ENCODE measurements at regions not wholly inside any gene's neighbourhood (a gene's known extent, or its start where the extent isn't known, plus 50 kb on each side); places are given as distances from the start of the nearest gene placed in this dataset.

GRCh38 chr21:15363921-15364320 is 299.1 kb upstream of the NRIP1 start:
- Histone ChIP-seq H3K27ac (ENCODE audit: insufficient read depth in 1 of 2, low read depth in 1 of 2, low read length in 2 of 2, poor library complexity in 1 of 2, severe bottlenecking in 2 of 2) (no peak overlapping the region), H3K36me3 (ENCODE audit: control insufficient read depth in 4 of 4, insufficient read depth in 4 of 4, low read length in 3 of 4) (peaks cover 0 to 6% (median 0%) of the 10 kb centered on the region in 4 experiments), H3K4me1 (ENCODE audit: control extremely low read depth in 1 of 4, control insufficient read depth in 4 of 4, insufficient read depth in 4 of 4, low read length in 3 of 4) (no peaks in the 10 kb centered on the region), H3K27me3 (replicated peaks in 2 of 5; ENCODE audit: control insufficient read depth in 4 of 5, insufficient read depth in 5 of 5, low read length in 4 of 5) (no peaks in the 10 kb centered on the region), H3K4me3 (ENCODE audit: control insufficient read depth in 1 of 7, extremely low read depth in 1 of 7, insufficient read depth in 4 of 7, low read depth in 2 of 7, low read length in 6 of 7) (no peak overlapping the region), H3K9me3 (ENCODE audit: control extremely low read depth in 1 of 5, control insufficient read depth in 4 of 5, insufficient read depth in 2 of 5, low read depth in 1 of 5, low read length in 4 of 5) (peaks cover 4 to 28% (median 8%) of the 10 kb centered on the region in 5 experiments)
- no CpG with 5 or more reads among the region's 1 CpG for WGBS (ENCODE audit: insufficient coverage)
- ChIA-PET CTCF (no interaction called here), POLR2A (no interaction called here)
- no peak for DNase-seq

- peaks cover 0 to 17% (median 6%) of the 10 kb centered on the region in 4 experiments for H3K36me3 ChIP-seq (ENCODE audit: control insufficient read depth in 4 of 4, insufficient read depth in 4 of 4, low read length in 3 of 4)
- 98% methylated on average over 5 of the region's 5 CpGs for WGBS (ENCODE audit: insufficient coverage)
- peaks cover 4 to 28% (median 8%) of the 10 kb centered on the region in 5 experiments for H3K9me3 ChIP-seq (ENCODE audit: control extremely low read depth in 1 of 5, control insufficient read depth in 4 of 5, insufficient read depth in 2 of 5, low read depth in 1 of 5, low read length in 4 of 5)
- ChIA-PET POLR2A (no interaction called here), CTCF (no interaction called here)
- no peak overlapping the region for H3K27ac ChIP-seq (ENCODE audit: insufficient read depth in 1 of 2, low read depth in 1 of 2, low read length in 2 of 2, poor library complexity in 1 of 2, severe bottlenecking in 2 of 2)
- H3K4me1 ChIP-seq (ENCODE audit: control extremely low read depth in 1 of 4, control insufficient read depth in 4 of 4, insufficient read depth in 4 of 4, low read length in 3 of 4): no peaks in the 10 kb centered on the region
- H3K27me3 ChIP-seq (replicated peaks in 2 of 5; ENCODE audit: control insufficient read depth in 4 of 5, insufficient read depth in 5 of 5, low read length in 4 of 5): no peaks in the 10 kb centered on the region
- peak in 2 of 3 donors; percentile 18 to 47 for DNase-seq
- peak overlapping the region in 1 of 7 experiments; percentile 11 for H3K4me3 ChIP-seq (ENCODE audit: control insufficient read depth in 1 of 7, extremely low read depth in 1 of 7, insufficient read depth in 4 of 7, low read depth in 2 of 7, low read length in 6 of 7)
Measured at GRCh38 chr21:15365751-15366392, 301.1 kb upstream of the NRIP1 start.

- H3K27me3 ChIP-seq (replicated peaks in 2 of 5; ENCODE audit: control insufficient read depth in 4 of 5, insufficient read depth in 5 of 5, low read length in 4 of 5): no peaks in the 10 kb centered on the region
- CTCF ChIA-PET: no interaction called here
Measured at GRCh38 chr21:15366555-15366954, 301.8 kb upstream of the NRIP1 start.

GRCh38 chr21:15367061-15367626 is 302.3 kb upstream of the NRIP1 start:
- H3K4me1 ChIP-seq (ENCODE audit: control extremely low read depth in 1 of 4, control insufficient read depth in 4 of 4, insufficient read depth in 4 of 4, low read length in 3 of 4): peaks cover 0 to 3% (median 0%) of the 10 kb centered on the region in 4 experiments
- H3K27ac ChIP-seq (ENCODE audit: insufficient read depth in 1 of 2, low read depth in 1 of 2, low read length in 2 of 2, poor library complexity in 1 of 2, severe bottlenecking in 2 of 2): no peak overlapping the region
- CTCF ChIA-PET: no interaction called here
- H3K36me3 ChIP-seq (ENCODE audit: control insufficient read depth in 4 of 4, insufficient read depth in 4 of 4, low read length in 3 of 4): peaks cover 0 to 19% (median 6%) of the 10 kb centered on the region in 4 experiments
- H3K27me3 ChIP-seq (replicated peaks in 2 of 5; ENCODE audit: control insufficient read depth in 4 of 5, insufficient read depth in 5 of 5, low read length in 4 of 5): no peaks in the 10 kb centered on the region
- H3K4me3 ChIP-seq (ENCODE audit: control insufficient read depth in 1 of 7, extremely low read depth in 1 of 7, insufficient read depth in 4 of 7, low read depth in 2 of 7, low read length in 6 of 7): no peak overlapping the region
- H3K9me3 ChIP-seq (ENCODE audit: control extremely low read depth in 1 of 5, control insufficient read depth in 4 of 5, insufficient read depth in 2 of 5, low read depth in 1 of 5, low read length in 4 of 5): peaks cover 2 to 28% (median 8%) of the 10 kb centered on the region in 5 experiments
- DNase-seq: no peak
- POLR2A ChIA-PET: no interaction called here
- WGBS (ENCODE audit: insufficient coverage): 99% methylated on average over 7 of the region's 7 CpGs

More at GRCh38 chr21:15366555-15366954, 301.8 kb upstream of the NRIP1 start:
- peaks cover 4 to 28% (median 8%) of the 10 kb centered on the region in 5 experiments for H3K9me3 ChIP-seq (ENCODE audit: control extremely low read depth in 1 of 5, control insufficient read depth in 4 of 5, insufficient read depth in 2 of 5, low read depth in 1 of 5, low read length in 4 of 5)
- peaks cover 0 to 3% (median 0%) of the 10 kb centered on the region in 4 experiments for H3K4me1 ChIP-seq (ENCODE audit: control extremely low read depth in 1 of 4, control insufficient read depth in 4 of 4, insufficient read depth in 4 of 4, low read length in 3 of 4)
- no peak overlapping the region for H3K27ac ChIP-seq (ENCODE audit: insufficient read depth in 1 of 2, low read depth in 1 of 2, low read length in 2 of 2, poor library complexity in 1 of 2, severe bottlenecking in 2 of 2)
- WGBS (ENCODE audit: insufficient coverage): 89% methylated on average over 1 of the region's 1 CpG
- POLR2A ChIA-PET: no interaction called here
- H3K4me3 ChIP-seq (ENCODE audit: control insufficient read depth in 1 of 7, extremely low read depth in 1 of 7, insufficient read depth in 4 of 7, low read depth in 2 of 7, low read length in 6 of 7): no peak overlapping the region
- DNase-seq: no peak
- H3K36me3 ChIP-seq (ENCODE audit: control insufficient read depth in 4 of 4, insufficient read depth in 4 of 4, low read length in 3 of 4): peaks cover 0 to 17% (median 6%) of the 10 kb centered on the region in 4 experiments

GRCh38 chr21:15370462-15370975 is 305.7 kb upstream of the NRIP1 start:
- WGBS (ENCODE audit: insufficient coverage): 93% methylated on average over 6 of the region's 8 CpGs
- Histone ChIP-seq H3K36me3 (ENCODE audit: control insufficient read depth in 4 of 4, insufficient read depth in 4 of 4, low read length in 3 of 4) (peaks cover 0 to 27% (median 6%) of the 10 kb centered on the region in 4 experiments), H3K9me3 (ENCODE audit: control extremely low read depth in 1 of 5, control insufficient read depth in 4 of 5, insufficient read depth in 2 of 5, low read depth in 1 of 5, low read length in 4 of 5) (peaks cover 0 to 19% (median 10%) of the 10 kb centered on the region in 5 experiments), H3K27me3 (replicated peaks in 2 of 5; ENCODE audit: control insufficient read depth in 4 of 5, insufficient read depth in 5 of 5, low read length in 4 of 5) (no peaks in the 10 kb centered on the region), H3K4me3 (ENCODE audit: control insufficient read depth in 1 of 7, extremely low read depth in 1 of 7, insufficient read depth in 4 of 7, low read depth in 2 of 7, low read length in 6 of 7) (no peak overlapping the region), H3K27ac (ENCODE audit: insufficient read depth in 1 of 2, low read depth in 1 of 2, low read length in 2 of 2, poor library complexity in 1 of 2, severe bottlenecking in 2 of 2) (no peak overlapping the region), H3K4me1 (ENCODE audit: control extremely low read depth in 1 of 4, control insufficient read depth in 4 of 4, insufficient read depth in 4 of 4, low read length in 3 of 4) (peaks cover 0 to 5% (median 1%) of the 10 kb centered on the region in 4 experiments)
- ChIA-PET CTCF (no interaction called here), POLR2A (no interaction called here)
- no peak for DNase-seq

- Histone ChIP-seq H3K27ac (ENCODE audit: insufficient read depth in 1 of 2, low read depth in 1 of 2, low read length in 2 of 2, poor library complexity in 1 of 2, severe bottlenecking in 2 of 2) (no peak overlapping the region), H3K4me1 (ENCODE audit: control extremely low read depth in 1 of 4, control insufficient read depth in 4 of 4, insufficient read depth in 4 of 4, low read length in 3 of 4) (peaks cover 0 to 5% (median 1%) of the 10 kb centered on the region in 4 experiments), H3K4me3 (ENCODE audit: control insufficient read depth in 1 of 7, extremely low read depth in 1 of 7, insufficient read depth in 4 of 7, low read depth in 2 of 7, low read length in 6 of 7) (no peak overlapping the region), H3K27me3 (replicated peaks in 2 of 5; ENCODE audit: control insufficient read depth in 4 of 5, insufficient read depth in 5 of 5, low read length in 4 of 5) (no peaks in the 10 kb centered on the region), H3K9me3 (ENCODE audit: control extremely low read depth in 1 of 5, control insufficient read depth in 4 of 5, insufficient read depth in 2 of 5, low read depth in 1 of 5, low read length in 4 of 5) (peaks cover 0 to 10% (median 0%) of the 10 kb centered on the region in 5 experiments), H3K36me3 (ENCODE audit: control insufficient read depth in 4 of 4, insufficient read depth in 4 of 4, low read length in 3 of 4) (peaks cover 0 to 60% (median 7%) of the 10 kb centered on the region in 4 experiments)
- no CpG with 5 or more reads among the region's 1 CpG for whole genome bisulfite sequencing (ENCODE audit: insufficient coverage)
- POLR2A ChIA-PET: no interaction called here
- DNase-seq: no peak
- CTCF ChIA-PET: no interaction called here
Measured at GRCh38 chr21:15373941-15374340, 309.1 kb upstream of the NRIP1 start.

- Histone ChIP-seq H3K36me3 (ENCODE audit: control insufficient read depth in 4 of 4, insufficient read depth in 4 of 4, low read length in 3 of 4) (peaks cover 0 to 84% (median 9%) of the 10 kb centered on the region in 4 experiments), H3K27me3 (replicated peaks in 2 of 5; ENCODE audit: control insufficient read depth in 4 of 5, insufficient read depth in 5 of 5, low read length in 4 of 5) (no peaks in the 10 kb centered on the region), H3K4me3 (ENCODE audit: control insufficient read depth in 1 of 7, extremely low read depth in 1 of 7, insufficient read depth in 4 of 7, low read depth in 2 of 7, low read length in 6 of 7) (no peak overlapping the region), H3K27ac (ENCODE audit: insufficient read depth in 1 of 2, low read depth in 1 of 2, low read length in 2 of 2, poor library complexity in 1 of 2, severe bottlenecking in 2 of 2) (no peak overlapping the region), H3K4me1 (ENCODE audit: control extremely low read depth in 1 of 4, control insufficient read depth in 4 of 4, insufficient read depth in 4 of 4, low read length in 3 of 4) (no peaks in the 10 kb centered on the region), H3K9me3 (ENCODE audit: control extremely low read depth in 1 of 5, control insufficient read depth in 4 of 5, insufficient read depth in 2 of 5, low read depth in 1 of 5, low read length in 4 of 5) (peaks cover 0 to 15% (median 0%) of the 10 kb centered on the region in 5 experiments)
- ChIA-PET CTCF (interaction anchor here (0.8 kb wide), 1 partner anchor 106 kb away, joined by 3 read pairs; no protein-coding TSS in a partner anchor), POLR2A (no interaction called here)
- no peak for DNase-seq
- no CpG with 5 or more reads among the region's 3 CpGs for WGBS (ENCODE audit: insufficient coverage)
Measured at GRCh38 chr21:15379776-15380175, 315.0 kb upstream of the NRIP1 start.
